ENCODE measurements at regions not wholly inside any gene's neighbourhood (a gene's known extent, or its start where the extent isn't known, plus 50 kb on each side); places are given as distances from the start of the nearest gene placed in this dataset.

DNA sequence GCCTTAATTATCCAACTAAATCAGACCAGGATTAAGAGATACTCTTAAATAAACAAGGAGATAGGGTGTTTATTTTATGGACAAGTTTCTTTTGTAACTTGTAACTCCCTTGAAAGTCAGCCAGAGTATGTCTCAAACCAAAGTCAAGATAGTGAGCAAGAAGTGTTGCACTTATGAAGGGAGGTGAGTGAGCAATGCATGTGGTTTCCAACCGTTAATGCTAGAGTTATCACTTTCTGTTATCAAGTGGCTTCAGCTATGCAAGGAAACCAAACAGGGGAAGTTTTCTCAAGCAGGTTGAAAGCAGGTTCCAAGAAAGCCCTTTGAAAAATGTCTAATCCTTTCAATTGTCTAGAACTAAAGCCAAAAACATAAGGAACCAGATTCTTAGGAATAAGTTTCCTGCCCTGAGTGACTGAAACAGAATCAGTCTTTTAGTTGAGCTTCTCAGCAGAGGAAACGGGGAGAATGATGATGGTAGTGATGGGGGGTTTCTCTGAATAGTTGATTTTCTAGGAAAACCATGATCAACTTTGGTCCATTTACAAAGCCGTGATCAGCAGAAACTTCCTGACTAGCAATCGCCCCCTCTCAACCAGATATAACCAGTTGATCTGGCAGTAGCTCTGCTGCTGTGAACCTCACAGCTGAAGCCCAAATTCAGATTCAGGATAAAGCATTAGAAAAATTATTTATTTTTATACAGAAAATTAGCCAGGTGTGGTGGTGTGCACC lies 128.4 kb downstream of the DAD1 start:
- Histone ChIP-seq H3K4me1 (ENCODE audit: insufficient read depth, low read length) (peaks cover 8% of the 10 kb centered on the region), H3K27me3 (ENCODE audit: control insufficient read depth in 1 of 2, insufficient read depth in 2 of 2, low read length in 2 of 2) (no peaks in the 10 kb centered on the region), H3K27ac (ENCODE audit: low read depth, low read length) (no peak overlapping the region), H3K36me3 (ENCODE audit: insufficient read depth, low read length) (no peaks in the 10 kb centered on the region), H3K4me3 (ENCODE audit: low read depth in 1 of 2, low read length in 2 of 2) (no peak overlapping the region), H3K9ac (ENCODE audit: low read length) (no peak overlapping the region), H3K9me3 (ENCODE audit: low read length) (no peaks in the 10 kb centered on the region)

DNA sequence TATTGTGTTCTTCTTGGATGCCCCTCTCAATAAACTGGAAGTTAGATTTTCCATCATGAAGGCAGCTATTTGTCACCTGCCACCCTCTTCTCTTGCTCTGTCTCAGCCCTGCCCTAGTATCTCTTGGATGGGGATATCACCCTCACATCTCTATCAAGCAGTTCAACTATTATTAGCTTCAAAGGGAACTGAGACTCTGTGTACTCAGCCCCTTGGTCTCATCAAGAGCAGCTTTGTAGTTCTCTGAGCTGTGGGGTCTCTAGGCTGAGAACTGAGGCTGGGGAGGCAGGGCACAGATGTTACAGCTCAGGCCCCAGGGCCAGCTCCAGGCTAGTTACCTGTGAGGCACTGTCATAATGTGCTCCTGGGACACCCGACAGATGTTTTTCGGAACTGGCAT lies 130.3 kb downstream of the DAD1 start:
- Histone ChIP-seq H3K36me3 (ENCODE audit: insufficient read depth, low read length) (no peaks in the 10 kb centered on the region), H3K4me1 (ENCODE audit: insufficient read depth, low read length) (peaks cover 11% of the 10 kb centered on the region), H3K9me3 (ENCODE audit: low read length) (no peaks in the 10 kb centered on the region), H3K27me3 (ENCODE audit: control insufficient read depth in 1 of 2, insufficient read depth in 2 of 2, low read length in 2 of 2) (no peaks in the 10 kb centered on the region), H3K9ac (ENCODE audit: low read length) (no peak overlapping the region), H3K27ac (ENCODE audit: low read depth, low read length) (no peak overlapping the region), H3K4me3 (ENCODE audit: low read depth in 1 of 2, low read length in 2 of 2) (no peak overlapping the region)

DNA sequence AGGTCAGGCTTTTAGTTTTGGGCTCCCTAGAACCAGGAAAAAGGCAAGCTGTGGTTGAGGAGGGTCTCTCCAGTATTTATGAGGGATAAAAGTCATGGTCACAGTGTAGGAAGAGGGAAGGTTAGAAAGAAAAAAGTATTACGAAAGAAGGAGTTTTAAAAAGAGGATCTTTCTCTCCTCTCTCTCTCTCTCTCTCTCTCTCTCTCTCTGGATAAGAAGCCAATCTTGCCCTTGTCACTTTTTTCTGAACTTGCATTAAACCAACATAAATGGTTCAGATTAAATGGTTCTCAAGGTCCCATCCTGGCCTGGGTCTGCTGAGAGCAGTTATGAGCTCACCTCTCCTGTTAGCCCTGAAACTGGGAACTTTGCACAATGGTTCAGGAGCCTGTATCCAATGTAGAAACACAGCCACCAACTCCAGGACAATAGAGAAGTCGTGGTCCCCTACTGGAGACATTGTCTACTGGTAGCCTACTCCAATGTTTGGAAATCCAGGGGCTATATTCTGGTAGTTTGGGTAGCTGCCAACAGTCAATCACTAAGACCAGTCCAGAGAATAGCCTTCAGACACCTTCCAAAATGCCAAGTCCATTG lies 131.9 kb downstream of the DAD1 start:
- no peak overlapping the region for H3K9ac ChIP-seq (ENCODE audit: low read length)
- H3K4me3 ChIP-seq (ENCODE audit: low read depth in 1 of 2, low read length in 2 of 2): no peak overlapping the region
- H3K4me1 ChIP-seq (ENCODE audit: insufficient read depth, low read length): peaks cover 11% of the 10 kb centered on the region
- no peaks in the 10 kb centered on the region for H3K9me3 ChIP-seq (ENCODE audit: low read length)
- H3K27me3 ChIP-seq (ENCODE audit: control insufficient read depth in 1 of 2, insufficient read depth in 2 of 2, low read length in 2 of 2): no peaks in the 10 kb centered on the region
- no peaks in the 10 kb centered on the region for H3K36me3 ChIP-seq (ENCODE audit: insufficient read depth, low read length)
- H3K27ac ChIP-seq (ENCODE audit: low read depth, low read length): no peak overlapping the region

DNA sequence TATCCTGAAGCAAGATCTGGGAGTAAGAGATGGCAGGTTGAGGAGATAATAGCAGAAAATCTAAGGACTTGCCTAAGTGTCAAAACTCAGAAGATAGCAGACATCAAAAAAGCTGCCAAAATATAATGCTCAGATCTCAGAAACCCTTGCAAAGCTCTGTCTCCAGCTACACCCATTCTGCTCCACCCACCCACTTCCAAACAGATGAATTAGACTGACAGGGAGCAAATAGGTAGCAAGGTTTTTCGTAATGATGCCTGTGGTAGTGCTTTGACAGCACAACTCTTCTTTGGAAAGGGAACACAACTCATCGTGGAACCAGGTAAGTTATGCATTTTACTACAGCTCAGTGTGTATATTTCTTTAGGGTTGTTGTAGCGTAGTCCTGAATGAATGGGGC lies 132.6 kb downstream of the DAD1 start:
- Histone ChIP-seq H3K9me3 (ENCODE audit: low read length) (no peaks in the 10 kb centered on the region), H3K36me3 (ENCODE audit: insufficient read depth, low read length) (no peaks in the 10 kb centered on the region), H3K4me3 (ENCODE audit: low read depth in 1 of 2, low read length in 2 of 2) (no peak overlapping the region), H3K27me3 (ENCODE audit: control insufficient read depth in 1 of 2, insufficient read depth in 2 of 2, low read length in 2 of 2) (no peaks in the 10 kb centered on the region), H3K27ac (ENCODE audit: low read depth, low read length) (no peak overlapping the region), H3K9ac (ENCODE audit: low read length) (no peak overlapping the region), H3K4me1 (ENCODE audit: insufficient read depth, low read length) (peaks cover 11% of the 10 kb centered on the region)

DNA sequence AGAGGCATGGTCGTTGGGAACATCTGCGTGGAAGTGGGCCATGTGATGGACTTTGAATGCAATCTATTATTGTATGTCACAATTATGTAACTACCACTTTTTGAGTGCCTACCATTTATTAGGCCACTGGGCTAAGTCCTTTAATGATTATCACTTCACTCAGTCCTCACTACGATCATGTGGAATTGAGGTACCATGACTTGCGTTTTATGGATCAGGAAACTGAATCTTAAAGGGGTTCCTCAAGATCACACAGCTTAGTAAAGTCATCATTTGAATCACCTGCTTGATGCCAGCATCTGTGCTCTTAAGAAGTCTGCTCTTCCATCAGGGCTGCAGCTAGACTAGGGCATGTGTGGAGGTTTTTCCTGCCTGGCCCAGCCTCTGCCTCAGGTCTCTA lies 136.7 kb downstream of the DAD1 start:
- H3K4me1 ChIP-seq (ENCODE audit: insufficient read depth, low read length): peaks cover 5% of the 10 kb centered on the region
- no peak overlapping the region for H3K4me3 ChIP-seq (ENCODE audit: low read depth in 1 of 2, low read length in 2 of 2)
- H3K27me3 ChIP-seq (ENCODE audit: control insufficient read depth in 1 of 2, insufficient read depth in 2 of 2, low read length in 2 of 2): no peaks in the 10 kb centered on the region

DNA sequence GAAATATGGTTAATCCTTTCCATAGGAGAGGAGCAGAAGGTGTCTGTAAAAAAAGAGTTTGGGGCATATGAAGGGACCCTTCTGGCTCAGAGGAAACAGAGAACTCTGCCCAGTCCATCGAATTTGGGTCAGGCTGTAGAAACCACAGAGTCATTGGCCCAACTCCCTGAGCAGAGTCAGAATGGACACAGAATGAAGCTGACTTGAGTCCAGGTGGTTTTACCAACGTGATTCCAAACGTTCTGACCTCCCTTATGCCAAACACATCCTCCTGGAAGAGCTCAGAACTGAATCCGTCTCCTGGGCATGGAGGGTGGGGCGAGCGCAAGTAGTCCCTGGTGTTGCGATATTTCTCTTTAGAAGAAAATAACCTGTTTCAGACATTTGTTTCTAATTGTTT lies 138.8 kb downstream of the DAD1 start:
- no peaks in the 10 kb centered on the region for H3K27me3 ChIP-seq (ENCODE audit: control insufficient read depth in 1 of 2, insufficient read depth in 2 of 2, low read length in 2 of 2)
- no peak overlapping the region for H3K4me3 ChIP-seq (ENCODE audit: low read depth in 1 of 2, low read length in 2 of 2)
- no peaks in the 10 kb centered on the region for H3K36me3 ChIP-seq (ENCODE audit: insufficient read depth, low read length)
- H3K9me3 ChIP-seq (ENCODE audit: low read length): no peaks in the 10 kb centered on the region
- H3K9ac ChIP-seq (ENCODE audit: low read length): no peak overlapping the region
- H3K4me1 ChIP-seq (ENCODE audit: insufficient read depth, low read length): no peaks in the 10 kb centered on the region
- H3K27ac ChIP-seq (ENCODE audit: low read depth, low read length): no peak overlapping the region

More for the DNA sequence above, 136.7 kb downstream of the DAD1 start:
- Histone ChIP-seq H3K9ac (ENCODE audit: low read length) (no peak overlapping the region), H3K36me3 (ENCODE audit: insufficient read depth, low read length) (no peaks in the 10 kb centered on the region), H3K9me3 (ENCODE audit: low read length) (no peaks in the 10 kb centered on the region), H3K27ac (ENCODE audit: low read depth, low read length) (no peak overlapping the region)

DNA sequence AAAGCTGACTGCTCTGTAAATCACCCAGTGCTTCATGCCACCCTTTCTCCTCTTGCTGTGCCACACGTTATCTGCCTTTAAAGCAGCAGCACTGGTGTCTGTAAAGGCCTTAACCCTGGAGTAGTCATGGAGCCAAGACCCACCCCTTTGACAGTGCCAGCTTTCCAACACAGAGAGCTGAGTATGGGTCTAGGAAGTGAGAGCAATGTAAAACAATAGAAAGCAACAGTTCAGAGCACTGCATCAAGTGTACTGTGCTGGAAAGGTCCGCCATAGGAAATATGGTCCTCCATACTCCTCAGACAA lies 139.5 kb downstream of the DAD1 start:
- no peaks in the 10 kb centered on the region for H3K4me1 ChIP-seq (ENCODE audit: insufficient read depth, low read length)

DNA sequence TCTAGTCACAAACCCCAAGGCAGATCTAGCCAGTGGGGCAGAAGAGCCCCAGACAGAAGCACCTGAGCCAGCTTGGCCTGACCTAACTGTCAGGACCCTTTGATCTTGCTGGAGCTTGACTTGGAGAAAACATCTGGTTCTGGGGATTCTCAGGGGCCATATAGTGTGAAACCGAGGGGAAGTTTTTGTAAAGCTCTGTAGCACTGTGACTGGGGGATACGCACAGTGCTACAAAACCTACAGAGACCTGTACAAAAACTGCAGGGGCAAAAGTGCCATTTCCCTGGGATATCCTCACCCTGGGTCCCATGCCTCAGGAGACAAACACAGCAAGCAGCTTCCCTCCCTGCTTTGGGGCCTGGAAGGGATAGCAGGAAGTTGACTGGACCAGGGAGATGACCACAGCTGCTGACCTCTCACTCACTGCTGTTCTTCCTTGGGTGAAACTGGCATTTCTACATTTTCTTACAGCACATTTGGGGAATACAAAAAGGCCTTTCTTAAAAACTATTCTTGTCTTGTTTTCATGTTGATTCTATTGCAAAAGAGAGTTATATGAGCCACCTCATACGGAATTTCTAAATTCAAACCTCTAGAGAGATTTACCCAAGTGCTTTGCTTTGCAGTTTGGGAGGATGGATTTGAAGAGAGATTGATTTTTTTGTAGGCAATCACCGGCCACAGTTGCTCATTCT lies 140.0 kb downstream of the DAD1 start:
- H3K27me3 ChIP-seq (ENCODE audit: control insufficient read depth in 1 of 2, insufficient read depth in 2 of 2, low read length in 2 of 2): no peaks in the 10 kb centered on the region
- no peaks in the 10 kb centered on the region for H3K9me3 ChIP-seq (ENCODE audit: low read length)
- no peaks in the 10 kb centered on the region for H3K36me3 ChIP-seq (ENCODE audit: insufficient read depth, low read length)
- no peak overlapping the region for H3K4me3 ChIP-seq (ENCODE audit: low read depth in 1 of 2, low read length in 2 of 2)
- H3K9ac ChIP-seq (ENCODE audit: low read length): no peak overlapping the region
- H3K4me1 ChIP-seq (ENCODE audit: insufficient read depth, low read length): no peaks in the 10 kb centered on the region
- H3K27ac ChIP-seq (ENCODE audit: low read depth, low read length): no peak overlapping the region

More for the DNA sequence above, 139.5 kb downstream of the DAD1 start:
- Histone ChIP-seq H3K27ac (ENCODE audit: low read depth, low read length) (no peak overlapping the region), H3K36me3 (ENCODE audit: insufficient read depth, low read length) (no peaks in the 10 kb centered on the region), H3K4me3 (ENCODE audit: low read depth in 1 of 2, low read length in 2 of 2) (no peak overlapping the region), H3K27me3 (ENCODE audit: control insufficient read depth in 1 of 2, insufficient read depth in 2 of 2, low read length in 2 of 2) (no peaks in the 10 kb centered on the region), H3K9me3 (ENCODE audit: low read length) (no peaks in the 10 kb centered on the region), H3K9ac (ENCODE audit: low read length) (no peak overlapping the region)

DNA sequence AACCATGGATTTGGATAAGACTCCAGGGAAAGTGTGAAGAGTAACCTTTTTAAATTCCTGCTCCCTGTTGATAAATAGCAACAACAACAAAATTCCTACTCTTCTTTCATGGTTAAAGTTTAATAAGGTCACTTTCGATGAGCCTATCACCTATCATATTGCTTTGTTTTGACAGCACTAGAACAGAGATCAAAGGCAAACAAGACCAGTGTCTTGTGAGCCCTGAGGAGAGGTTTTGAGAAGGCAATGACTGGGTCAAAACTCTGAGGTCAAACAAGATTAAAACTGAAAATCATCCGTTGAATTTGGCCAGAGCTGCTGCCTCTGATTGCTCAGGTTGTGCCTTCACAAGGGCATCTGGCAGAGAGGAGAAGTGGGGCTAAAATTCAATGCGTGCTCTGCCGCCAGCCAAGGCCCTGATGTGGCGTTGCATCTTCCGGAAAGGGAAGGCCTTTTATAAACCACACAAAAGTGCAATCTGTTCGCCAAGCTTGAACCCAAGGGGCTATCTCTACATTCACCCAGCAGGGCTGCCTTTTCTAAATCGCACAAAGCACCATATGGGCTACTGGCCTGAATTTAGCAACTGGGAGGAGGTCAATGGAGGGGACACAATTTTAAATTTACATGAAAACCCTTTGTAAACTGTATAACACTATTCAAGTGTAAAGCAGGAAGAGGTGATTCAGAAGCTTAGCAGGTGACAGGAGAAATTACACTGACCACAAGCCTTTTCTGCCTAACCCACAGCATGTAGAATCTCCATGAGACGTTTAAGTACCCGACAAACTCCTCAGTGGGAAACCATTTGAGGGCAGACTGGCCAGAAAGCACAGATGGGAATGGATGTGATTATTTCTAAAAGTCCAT lies 140.8 kb downstream of the DAD1 start:
- Histone ChIP-seq H3K9ac (ENCODE audit: low read length) (no peak overlapping the region), H3K27me3 (ENCODE audit: control insufficient read depth in 1 of 2, insufficient read depth in 2 of 2, low read length in 2 of 2) (no peaks in the 10 kb centered on the region), H3K9me3 (ENCODE audit: low read length) (no peaks in the 10 kb centered on the region), H3K36me3 (ENCODE audit: insufficient read depth, low read length) (no peaks in the 10 kb centered on the region), H3K4me1 (ENCODE audit: insufficient read depth, low read length) (no peaks in the 10 kb centered on the region), H3K27ac (ENCODE audit: low read depth, low read length) (no peak overlapping the region), H3K4me3 (ENCODE audit: low read depth in 1 of 2, low read length in 2 of 2) (no peak overlapping the region)

DNA sequence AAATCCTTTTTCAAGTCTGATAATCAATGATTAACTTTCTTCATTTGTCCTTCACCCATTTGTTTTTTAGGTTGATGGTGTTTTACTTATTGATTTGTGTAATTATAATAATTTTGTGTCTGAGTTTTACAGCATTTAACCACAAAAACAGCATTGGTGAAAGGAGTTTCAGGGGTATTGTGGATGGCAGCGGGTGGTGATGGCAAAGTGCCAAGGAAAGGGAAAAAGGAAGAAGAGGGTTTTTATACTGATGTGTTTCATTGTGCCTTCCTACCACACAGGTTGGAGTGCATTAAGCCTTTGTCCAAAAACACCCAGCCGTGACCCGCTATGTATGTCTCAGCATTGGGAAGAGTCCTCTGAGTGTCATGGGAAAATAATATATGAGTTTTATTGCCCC lies 150.3 kb downstream of the DAD1 start:
- H3K4me1 ChIP-seq (ENCODE audit: insufficient read depth, low read length): peaks cover 28% of the 10 kb centered on the region
- no peaks in the 10 kb centered on the region for H3K36me3 ChIP-seq (ENCODE audit: insufficient read depth, low read length)
- no peak overlapping the region for H3K9ac ChIP-seq (ENCODE audit: low read length)
- H3K27me3 ChIP-seq (ENCODE audit: control insufficient read depth in 1 of 2, insufficient read depth in 2 of 2, low read length in 2 of 2): no peaks in the 10 kb centered on the region
- no peaks in the 10 kb centered on the region for H3K9me3 ChIP-seq (ENCODE audit: low read length)
- H3K27ac ChIP-seq (ENCODE audit: low read depth, low read length): no peak overlapping the region
- H3K4me3 ChIP-seq (ENCODE audit: low read depth in 1 of 2, low read length in 2 of 2): no peak overlapping the region

DNA sequence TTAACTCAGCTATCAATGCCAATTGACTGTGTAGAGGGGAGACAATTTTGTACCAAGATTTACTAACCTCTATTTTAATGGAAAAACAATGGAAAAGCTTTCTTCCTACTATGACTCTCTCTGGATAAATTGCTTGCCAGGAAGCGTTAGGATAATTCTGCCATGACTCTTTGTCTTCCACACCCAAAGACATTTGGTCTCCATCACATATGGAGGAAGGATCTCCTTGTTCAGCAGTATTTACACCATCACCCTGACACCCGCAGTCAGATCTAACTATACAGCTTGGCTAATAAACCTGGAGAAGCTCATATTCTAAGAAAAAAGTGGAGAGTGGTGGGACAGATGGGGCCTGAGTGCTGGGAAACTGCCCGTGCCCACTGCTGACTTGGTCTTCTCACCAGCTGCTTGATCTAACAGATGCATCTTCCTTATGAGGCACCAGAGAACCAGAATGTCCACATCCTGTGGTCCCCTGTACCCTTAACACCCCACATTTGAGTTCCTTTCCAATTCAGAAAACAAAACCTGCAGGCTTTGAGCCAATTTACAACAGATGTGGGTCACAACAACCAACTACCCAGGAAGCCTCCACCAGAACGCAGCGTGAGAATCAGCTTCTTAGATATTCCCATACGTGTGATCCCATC lies 154.0 kb downstream of the DAD1 start:
- Histone ChIP-seq H3K4me3 (ENCODE audit: low read depth in 1 of 2, low read length in 2 of 2) (no peak overlapping the region), H3K27ac (ENCODE audit: low read depth, low read length) (no peak overlapping the region), H3K4me1 (ENCODE audit: insufficient read depth, low read length) (peaks cover 44% of the 10 kb centered on the region), H3K9ac (ENCODE audit: low read length) (no peak overlapping the region), H3K27me3 (ENCODE audit: control insufficient read depth in 1 of 2, insufficient read depth in 2 of 2, low read length in 2 of 2) (no peaks in the 10 kb centered on the region), H3K36me3 (ENCODE audit: insufficient read depth, low read length) (no peaks in the 10 kb centered on the region), H3K9me3 (ENCODE audit: low read length) (no peaks in the 10 kb centered on the region)
